NCI-H526 (cell line): ENCODE measurements at regions not wholly inside any gene's neighbourhood (a gene's known extent, or its start where the extent isn't known, plus 50 kb on each side); places are given as distances from the start of the nearest gene placed in this dataset.
A peak's percentile ranks its signal among the peaks of the same experiment; 100 is the strongest.

Source experiments
- DNase-seq, 2 experiments: peaks; one replicate each; lab custom pipeline; 2025; lab: John Stamatoyannopoulos, UW

GRCh38 chr20:37643400-37643799, 50.4 kb upstream of the CTNNBL1 start:
- DNase-seq = no peak

GRCh38 chr20:37642246-37642645, 51.6 kb upstream of the CTNNBL1 start:
- no peak for DNase-seq

- DNase-seq = no peak
Observed at GRCh38 chr20:37640600-37641561, 52.9 kb upstream of the CTNNBL1 start.

GRCh38 chr20:37638527-37638926, 55.3 kb upstream of the CTNNBL1 start:
- DNase-seq = no peak

GRCh38 chr20:37636977-37637376, 56.9 kb upstream of the CTNNBL1 start:
- peak; percentile 24 to 73 for DNase-seq

- DNase-seq = peak; percentile 79 to 92
Observed at GRCh38 chr20:37636212-37636975, 57.4 kb upstream of the CTNNBL1 start.

GRCh38 chr20:37630993-37631392, 62.8 kb upstream of the CTNNBL1 start:
- DNase-seq = no peak

GRCh38 chr20:37630166-37630565, 63.7 kb upstream of the CTNNBL1 start:
- DNase-seq = peak; percentile 28 to 65

GRCh38 chr20:37627767-37628130, 66.1 kb upstream of the CTNNBL1 start:
- DNase-seq = peak; percentile 45 to 57

- no peak for DNase-seq
Observed at GRCh38 chr20:37627060-37627766, 66.6 kb upstream of the CTNNBL1 start.

GRCh38 chr20:37624963-37625362, 68.9 kb upstream of the CTNNBL1 start:
- DNase-seq = no peak

GRCh38 chr20:37622728-37623127, 71.1 kb upstream of the CTNNBL1 start:
- no peak for DNase-seq

- DNase-seq = no peak
Observed at GRCh38 chr20:37619496-37619895, 74.3 kb upstream of the CTNNBL1 start.

- DNase-seq = no peak
Observed at GRCh38 chr20:37616110-37616425, 77.8 kb upstream of the CTNNBL1 start.

GRCh38 chr20:37615340-37616109, 78.3 kb upstream of the CTNNBL1 start:
- DNase-seq = peak; percentile 60 to 86

- DNase-seq = no peak
Observed at GRCh38 chr20:37611852-37612251, 82.0 kb upstream of the CTNNBL1 start.

- DNase-seq = no peak
Observed at GRCh38 chr20:37611346-37611745, 82.5 kb upstream of the CTNNBL1 start.

- DNase-seq = no peak
Observed at GRCh38 chr20:37610203-37610798, 82.6 kb upstream of the BLCAP start.

- DNase-seq = no peak
Observed at GRCh38 chr20:37602634-37603033, 75.0 kb upstream of the BLCAP start.

- no peak for DNase-seq
Observed at GRCh38 chr20:37600486-37600885, 72.8 kb upstream of the BLCAP start.

- DNase-seq = no peak
Observed at GRCh38 chr20:37598575-37599342, 71.1 kb upstream of the BLCAP start.
